ENCODE measurements at regions not wholly inside any gene's neighbourhood (a gene's known extent, or its start where the extent isn't known, plus 50 kb on each side); places are given as distances from the start of the nearest gene placed in this dataset.

- Histone ChIP-seq H3K9ac (replicated peaks; ENCODE audit: extremely low read depth, insufficient read depth, low read length) (no peak overlapping the region), H3K27me3 (ENCODE audit: control insufficient read depth in 2 of 2, insufficient read depth in 2 of 2, low read length in 2 of 2) (no peaks in the 10 kb centered on the region), H3K9me1 (replicated peaks; ENCODE audit: control insufficient read depth, extremely low read depth, insufficient read depth, low read length) (no peaks in the 10 kb centered on the region), H3K79me2 (ENCODE audit: control insufficient read depth, insufficient read depth, low read length) (no peaks in the 10 kb centered on the region), H3K27ac (ENCODE audit: insufficient read depth, low read depth, low read length) (no peak overlapping the region), H2AFZ (ENCODE audit: low read depth, low read length) (no peak overlapping the region), H4K20me1 (replicated peaks; ENCODE audit: control insufficient read depth, extremely low read depth, insufficient read depth, low read length) (no peaks in the 10 kb centered on the region), H3K4me2 (ENCODE audit: insufficient read depth, low read length) (no peak overlapping the region), H3K36me3 (ENCODE audit: control insufficient read depth in 2 of 2, extremely low read depth in 1 of 2, insufficient read depth in 2 of 2, low read length in 2 of 2) (no peaks in the 10 kb centered on the region), H3K4me3 (replicated peaks in 1 of 3; ENCODE audit: insufficient read depth in 1 of 3, low read depth in 1 of 3, low read length in 3 of 3) (no peak overlapping the region), H3K9me3 (replicated peaks; ENCODE audit: control insufficient read depth, insufficient read depth, low read length) (no peaks in the 10 kb centered on the region), H3K4me1 (ENCODE audit: control insufficient read depth, extremely low read depth, insufficient read depth, low read length) (no peaks in the 10 kb centered on the region)
- CTCF ChIA-PET, result no interaction called here
- POLR2A ChIA-PET, result no interaction called here
- DNase-seq (ENCODE audit: low read depth, low spot score), result no peak
- intact Hi-C loops (cut with micrococcal nuclease) (no loop called here), dilution Hi-C loops (cut with MboI; ENCODE audit: extremely low pct_ligation_motif_present, low sequenced_read_pairs) (no loop called here)
- no TSS peak for BruUV-seq (replicated peaks)
- FAIRE-seq, result no peak
- TF ChIP-seq MYC (IDR thresholded peaks at IDR 0.05; ENCODE audit: low read depth, low read length), result no peak
- TF ChIP-seq POLR2AphosphoS5 (IDR thresholded peaks at IDR 0.05; ENCODE audit: insufficient read depth, low read depth, low read length), result no peak
- TF ChIP-seq FOS (IDR thresholded peaks at IDR 0.05; ENCODE audit: borderline replicate concordance, insufficient read depth, low read length), result no peak
- TF ChIP-seq CTCF (IDR thresholded peaks at IDR 0.05; ENCODE audit: extremely low read depth in 1 of 2, insufficient read depth in 1 of 2, low read depth in 1 of 2, low read length in 2 of 2), result no peak
- TF ChIP-seq JUN (IDR thresholded peaks at IDR 0.05; ENCODE audit: borderline replicate concordance, insufficient read depth, insufficient read length, low read depth), result no peak
- TF ChIP-seq POLR2A (IDR thresholded peaks at IDR 0.05; ENCODE audit: low read depth, low read length), result no peak
- no peak for TF ChIP-seq EZH2 (IDR thresholded peaks at IDR 0.05; ENCODE audit: borderline replicate concordance, low read depth, low read length, severe bottlenecking)
- TF ChIP-seq GATA2 (IDR thresholded peaks at IDR 0.05; ENCODE audit: insufficient read depth, insufficient read length, low read depth, low read length), result no peak
- TF ChIP-seq MAX (IDR thresholded peaks at IDR 0.05; ENCODE audit: insufficient read depth, insufficient read length), result no peak
Observed at GRCh38 chr2:139067874-139068273, 287.7 kb upstream of the NXPH2 start.
